ENCODE measurements at regions not wholly inside any gene's neighbourhood (a gene's known extent, or its start where the extent isn't known, plus 50 kb on each side); places are given as distances from the start of the nearest gene placed in this dataset.
"Not testable (repeated sequence)": the region's sequence is repeated elsewhere in the genome, so short reads cannot be mapped to it uniquely, and the experiment has no call there.

- no peak for DNase-seq (ENCODE audit: low spot score)
- TF ChIP-seq CTCF (IDR thresholded peaks at IDR 0.05; ENCODE audit: extremely low read depth, missing control alignments) = no peak
Observed at GRCh38 chr13:39825886-39826285, 170.4 kb downstream of the COG6 start.

GRCh38 chr13:39835253-39835652 is 179.8 kb downstream of the COG6 start:
- no peak for TF ChIP-seq CTCF (IDR thresholded peaks at IDR 0.05; ENCODE audit: extremely low read depth, missing control alignments)
- DNase-seq (ENCODE audit: low spot score) = no peak

DNA sequence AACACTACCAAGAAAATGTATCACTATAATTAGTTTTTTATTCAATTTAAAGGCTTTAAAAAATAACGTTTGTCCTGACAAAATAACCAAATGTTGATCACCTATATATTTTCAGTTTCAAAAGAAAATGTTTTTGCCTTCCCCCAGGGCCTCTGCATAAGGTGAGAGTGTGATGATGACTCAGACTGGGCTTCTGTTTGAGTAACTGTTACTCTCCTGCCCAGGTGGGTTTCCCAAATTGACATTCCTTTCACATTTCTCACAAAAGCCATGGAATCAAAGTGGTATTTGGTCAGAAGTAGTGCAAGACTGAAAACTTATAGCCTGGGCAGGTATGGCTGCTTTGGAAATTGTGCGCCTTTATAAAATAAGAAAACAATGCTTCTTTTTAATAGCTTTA is 180.6 kb downstream of the COG6 start:
- no peak for TF ChIP-seq CTCF (IDR thresholded peaks at IDR 0.05; ENCODE audit: extremely low read depth, missing control alignments)
- no peak for DNase-seq (ENCODE audit: low spot score)

DNA sequence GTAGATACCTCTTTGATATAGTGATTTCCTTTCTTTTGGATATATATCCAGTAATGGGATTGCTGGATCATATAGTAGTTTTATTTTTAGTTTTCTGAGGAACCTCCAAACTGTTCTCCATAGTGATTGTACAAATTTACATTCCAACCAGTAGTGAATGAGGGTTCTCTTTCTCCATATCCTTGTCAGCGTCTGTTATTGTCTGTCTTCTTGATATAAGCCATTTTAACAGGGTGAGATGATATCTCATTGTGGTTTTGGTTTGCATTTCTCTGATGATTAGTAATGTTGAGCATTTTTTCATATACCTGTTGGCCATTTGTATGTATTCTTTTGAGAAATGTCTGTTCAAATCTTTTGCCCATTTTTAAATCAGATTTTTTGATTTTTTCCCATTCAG is 182.4 kb downstream of the COG6 start:
- not testable (repeated sequence) for DNase-seq (ENCODE audit: low spot score)

- no peak for DNase-seq (ENCODE audit: low spot score)
- TF ChIP-seq CTCF (IDR thresholded peaks at IDR 0.05; ENCODE audit: extremely low read depth, missing control alignments) = no peak
Observed at GRCh38 chr13:39840201-39840600, 184.7 kb downstream of the COG6 start.

GRCh38 chr13:39847336-39847735 is 191.9 kb downstream of the COG6 start:
- no peak for TF ChIP-seq CTCF (IDR thresholded peaks at IDR 0.05; ENCODE audit: extremely low read depth, missing control alignments)
- DNase-seq (ENCODE audit: low spot score) = no peak

DNA sequence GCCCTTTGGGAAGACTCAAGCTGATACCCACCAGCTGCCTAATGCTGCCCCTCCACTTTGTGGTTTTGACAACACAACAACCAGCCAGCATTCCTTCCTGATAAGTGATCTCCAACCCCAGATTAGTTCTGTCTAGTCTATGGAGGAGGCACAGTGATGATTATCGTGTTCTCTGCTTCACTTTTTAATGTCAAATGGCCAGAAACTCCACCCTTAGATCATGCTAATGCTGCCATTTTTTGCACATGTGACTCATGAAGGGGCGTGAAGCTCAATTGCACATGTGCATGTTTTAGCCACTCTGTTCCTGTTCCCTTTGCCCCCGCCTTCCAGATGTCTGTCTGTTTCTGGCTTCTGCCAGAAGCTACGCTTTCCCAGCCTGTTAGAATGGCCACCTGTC is 199.8 kb downstream of the COG6 start:
- no peak for DNase-seq (ENCODE audit: low spot score)
- TF ChIP-seq CTCF (IDR thresholded peaks at IDR 0.05; ENCODE audit: extremely low read depth, missing control alignments) = no peak

GRCh38 chr13:39856714-39857113 is 201.3 kb downstream of the COG6 start:
- DNase-seq (ENCODE audit: low spot score) = no peak
- no peak for TF ChIP-seq CTCF (IDR thresholded peaks at IDR 0.05; ENCODE audit: extremely low read depth, missing control alignments)

Data from GM20000 (cell line).